OCI-LY7 (cell line): ENCODE measurements at regions not wholly inside any gene's neighbourhood (a gene's known extent, or its start where the extent isn't known, plus 50 kb on each side); places are given as distances from the start of the nearest gene placed in this dataset.

ENCODE experiments used
- BruUV-seq: library from RNA; stranded (reverse); fragments of 400-500 nt; replicated peaks from 2 replicates; lab custom pipeline; 2021; lab: Mats Ljungman, UMichigan
- CTCF ChIA-PET: fragments of 300-600 bp; sonication (Branson Sonifier 250); formaldehyde crosslinking; loops from one replicate; lab custom pipeline; 2022; ENCODE audit warnings: antibody characterized with exemption; ENCODE audit not compliant: unreplicated experiment; lab: Charles Lee
- POLR2A ChIA-PET: fragments of 300-600 bp; sonication (Branson Sonifier 250); formaldehyde crosslinking; loops from one replicate; lab custom pipeline; 2022; ENCODE audit warnings: antibody characterized with exemption; lab: Charles Lee
- DNase-seq: peaks from one replicate; pipeline ENCODE4 v3.0.0-alpha.2; 2015; ENCODE audit warnings: low spot score
- H2AFZ ChIP-seq: fragments of 200-600 bp; sonication (generic), shearing (Covaris generic); 2 replicates; pipeline ENCODE4 v1.6.1; 2014; ENCODE audit warnings: mild to moderate bottlenecking, antibody characterized with exemption, low read length, moderate library complexity
- H3K27ac ChIP-seq: fragments of 200-600 bp; sonication (generic); 2 replicates; pipeline ENCODE4 v1.5.1; 2014; ENCODE audit warnings: mixed run types, low read depth, mild to moderate bottlenecking, moderate library complexity, low read length, inconsistent platforms; ENCODE audit not compliant: poor library complexity, severe bottlenecking
- H3K36me3 ChIP-seq: fragments of 200-600 bp; sonication (generic); 2 replicates; pipeline ENCODE4 v1.6.1; 2014; ENCODE audit warnings: mild to moderate bottlenecking, antibody characterized with exemption, low read length, moderate library complexity, mixed read lengths; ENCODE audit not compliant: insufficient read depth
- H3K4me1 ChIP-seq: fragments of 200-600 bp; sonication (generic); 2 replicates; pipeline ENCODE4 v1.5.1; 2014; ENCODE audit warnings: mild to moderate bottlenecking, low read length; ENCODE audit not compliant: insufficient read depth, poor library complexity, severe bottlenecking
- H3K4me2 ChIP-seq: fragments of 200-600 bp; sonication (generic); 2 replicates; pipeline ENCODE4 v1.6.1; 2014; ENCODE audit warnings: mild to moderate bottlenecking, low read length
- H3K4me3 ChIP-seq: fragments of 200-600 bp; sonication (generic); 2 replicates; pipeline ENCODE4 v1.5.1; 2014; ENCODE audit warnings: mild to moderate bottlenecking, low read depth, low read length; ENCODE audit not compliant: poor library complexity, severe bottlenecking
- H3K79me2 ChIP-seq: fragments of 200-600 bp; sonication (generic); 2 replicates; pipeline ENCODE4 v1.6.1; 2016; ENCODE audit warnings: low read depth, mild to moderate bottlenecking, low read length, moderate library complexity, mixed read lengths; ENCODE audit not compliant: insufficient read depth
- H3K9me2 ChIP-seq: fragments of 200-600 bp; sonication (generic); 2 replicates; pipeline ENCODE4 v1.6.1; 2016; ENCODE audit warnings: mild to moderate bottlenecking, low read length, mixed read lengths; ENCODE audit not compliant: insufficient read depth
- H3K9me3 ChIP-seq: fragments of 200-600 bp; sonication (generic); 2 replicates; pipeline ENCODE4 v1.6.1; 2014; ENCODE audit warnings: mild to moderate bottlenecking, mixed run types, low read length, mixed read lengths
- H4K20me1 ChIP-seq: fragments of 200-600 bp; sonication (generic); 2 replicates; pipeline ENCODE4 v1.6.1; 2014; ENCODE audit warnings: mild to moderate bottlenecking, antibody characterized with exemption, low read length, moderate library complexity, mixed read lengths; ENCODE audit not compliant: insufficient read depth
- EZH2phosphoT487 ChIP-seq: fragments of 200-600 bp; sonication (generic); IDR thresholded peaks from 2 replicates; pipeline ENCODE4 v1.6.1; 2018; ENCODE audit warnings: low read depth, borderline replicate concordance, mild to moderate bottlenecking, mixed run types, antibody characterized with exemption, low read length, moderate library complexity, mixed read lengths
- intact Hi-C: fragments of 100-400 bp; cut with micrococcal nuclease; formaldehyde crosslinking; loops from one replicate; pipeline ENCODE4 v1.10.0; 2022; ENCODE audit not compliant: unreplicated experiment
- TF ChIP-seq, protein P1 (sequence below): fragments of 200-600 bp; sonication (generic); conservative IDR thresholded peaks from 2 replicates; pipeline ENCODE4 v1.5.1; 2014; ENCODE audit warnings: mild to moderate bottlenecking, antibody characterized with exemption, low read length, moderate library complexity, mixed read lengths

DNA sequence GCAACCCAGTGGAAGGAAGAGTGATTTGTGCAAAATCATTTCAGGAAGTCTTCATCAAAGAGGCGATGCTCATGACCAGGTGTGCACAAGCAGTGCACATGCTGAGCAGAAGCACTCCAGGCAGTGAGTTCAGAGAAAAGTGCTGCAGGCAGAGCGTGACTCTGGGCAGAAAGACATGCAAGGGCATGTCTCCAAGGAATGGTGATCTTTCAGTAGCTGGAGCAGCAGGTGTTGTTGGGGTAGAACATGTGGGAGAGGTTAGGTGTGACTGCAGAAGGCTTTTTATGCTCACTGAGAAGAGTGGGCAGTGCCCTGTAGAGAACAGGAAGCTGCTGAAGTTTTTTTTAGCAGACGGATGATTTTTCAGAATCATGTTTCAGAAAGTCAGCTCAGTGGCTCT lies 545.4 kb upstream of the TLE4 start:
- DNase-seq, result no peak
- no peak overlapping the region for H3K4me3 ChIP-seq
- no peaks in the 10 kb centered on the region for H3K79me2 ChIP-seq
- ChIA-PET POLR2A (interaction anchor here (1.2 kb wide), 1 partner anchor 9 kb away, joined by 3 read pairs; no protein-coding TSS in a partner anchor), CTCF (no interaction called here)
- H3K4me2 ChIP-seq, result no peak overlapping the region
- H3K4me1 ChIP-seq, result peaks cover 3% of the 10 kb centered on the region
- BruUV-seq, result no TSS peak
- no peak overlapping the region for H2AFZ ChIP-seq
- no peak for TF ChIP-seq EZH2phosphoT487
- TF ChIP-seq, protein P1, sequence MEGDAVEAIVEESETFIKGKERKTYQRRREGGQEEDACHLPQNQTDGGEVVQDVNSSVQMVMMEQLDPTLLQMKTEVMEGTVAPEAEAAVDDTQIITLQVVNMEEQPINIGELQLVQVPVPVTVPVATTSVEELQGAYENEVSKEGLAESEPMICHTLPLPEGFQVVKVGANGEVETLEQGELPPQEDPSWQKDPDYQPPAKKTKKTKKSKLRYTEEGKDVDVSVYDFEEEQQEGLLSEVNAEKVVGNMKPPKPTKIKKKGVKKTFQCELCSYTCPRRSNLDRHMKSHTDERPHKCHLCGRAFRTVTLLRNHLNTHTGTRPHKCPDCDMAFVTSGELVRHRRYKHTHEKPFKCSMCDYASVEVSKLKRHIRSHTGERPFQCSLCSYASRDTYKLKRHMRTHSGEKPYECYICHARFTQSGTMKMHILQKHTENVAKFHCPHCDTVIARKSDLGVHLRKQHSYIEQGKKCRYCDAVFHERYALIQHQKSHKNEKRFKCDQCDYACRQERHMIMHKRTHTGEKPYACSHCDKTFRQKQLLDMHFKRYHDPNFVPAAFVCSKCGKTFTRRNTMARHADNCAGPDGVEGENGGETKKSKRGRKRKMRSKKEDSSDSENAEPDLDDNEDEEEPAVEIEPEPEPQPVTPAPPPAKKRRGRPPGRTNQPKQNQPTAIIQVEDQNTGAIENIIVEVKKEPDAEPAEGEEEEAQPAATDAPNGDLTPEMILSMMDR, result no peak
- H4K20me1 ChIP-seq, result no peaks in the 10 kb centered on the region
- no peak overlapping the region for H3K27ac ChIP-seq
- no peaks in the 10 kb centered on the region for H3K36me3 ChIP-seq
- intact Hi-C loops, result no loop called here
- no peaks in the 10 kb centered on the region for H3K9me3 ChIP-seq
- no peaks in the 10 kb centered on the region for H3K9me2 ChIP-seq

DNA sequence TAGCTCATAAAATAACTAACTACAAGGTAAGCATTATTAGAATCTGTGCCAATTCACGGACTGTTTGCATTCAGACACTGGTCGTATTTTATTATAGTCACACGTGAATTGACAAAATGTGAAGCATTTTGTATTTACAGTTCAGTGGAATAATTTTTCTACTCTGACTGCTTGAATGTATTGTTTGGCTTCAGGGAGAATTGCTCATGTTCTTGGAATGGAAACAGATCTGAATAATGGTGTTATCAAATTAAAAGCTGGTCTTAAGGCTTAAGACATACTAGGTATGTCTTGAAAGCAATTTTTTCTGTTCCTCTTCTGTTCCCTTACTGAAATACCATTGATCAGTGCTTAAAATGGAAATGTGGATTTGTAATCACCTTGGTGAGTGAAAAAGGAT lies 543.7 kb upstream of the TLE4 start:
- BruUV-seq, result no TSS peak
- Histone ChIP-seq H3K79me2 (no peaks in the 10 kb centered on the region), H3K4me2 (no peak overlapping the region), H3K4me1 (peaks cover 3% of the 10 kb centered on the region), H3K36me3 (no peaks in the 10 kb centered on the region), H3K4me3 (no peak overlapping the region), H3K9me3 (no peaks in the 10 kb centered on the region), H4K20me1 (no peaks in the 10 kb centered on the region), H3K27ac (no peak overlapping the region), H2AFZ (no peak overlapping the region), H3K9me2 (no peaks in the 10 kb centered on the region)
- intact Hi-C loops, result no loop called here
- ChIA-PET CTCF (no interaction called here), POLR2A (interaction anchor here (0.7 kb wide), 1 partner anchor 40 kb away, joined by 3 read pairs; no protein-coding TSS in a partner anchor)
- DNase-seq, result no peak
- TF ChIP-seq EZH2phosphoT487, result no peak
- TF ChIP-seq, protein P1, result no peak

DNA sequence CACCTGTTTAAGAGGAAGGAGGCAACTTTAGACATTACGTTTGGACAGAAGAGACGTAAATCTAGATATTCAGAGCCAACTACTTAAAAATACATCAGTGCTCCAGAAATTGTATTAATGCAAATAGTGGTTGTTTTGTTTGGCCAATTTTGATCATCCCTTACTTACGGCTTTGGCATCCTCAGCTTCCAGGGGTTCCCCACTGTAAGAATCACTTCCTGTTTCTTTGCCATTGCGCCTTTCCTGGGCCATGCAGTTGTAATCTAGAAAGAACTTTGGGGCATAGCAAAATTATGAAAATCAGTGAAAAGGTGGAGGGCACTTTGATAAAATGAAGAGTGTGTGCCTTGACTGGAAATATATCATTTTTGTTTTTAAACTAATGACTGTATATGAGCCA lies 537.2 kb upstream of the TLE4 start:
- no peak for TF ChIP-seq EZH2phosphoT487
- TF ChIP-seq, protein P1, result no peak
- intact Hi-C loops, result no loop called here
- no peak for DNase-seq
- BruUV-seq, result no TSS peak
- no peaks in the 10 kb centered on the region for H3K9me2 ChIP-seq
- no peak overlapping the region for H3K4me3 ChIP-seq
- no peak overlapping the region for H3K4me2 ChIP-seq
- no peak overlapping the region for H3K27ac ChIP-seq
- no peaks in the 10 kb centered on the region for H3K79me2 ChIP-seq
- POLR2A ChIA-PET, result no interaction called here
- H2AFZ ChIP-seq, result no peak overlapping the region
- no peaks in the 10 kb centered on the region for H3K36me3 ChIP-seq
- CTCF ChIA-PET, result no interaction called here
- H3K4me1 ChIP-seq, result no peaks in the 10 kb centered on the region
- no peaks in the 10 kb centered on the region for H3K9me3 ChIP-seq
- no peaks in the 10 kb centered on the region for H4K20me1 ChIP-seq
